Globus pallidus (tissue), 1 donor: ENCODE measurements at regions not wholly inside any gene's neighbourhood (a gene's known extent, or its start where the extent isn't known, plus 50 kb on each side); places are given as distances from the start of the nearest gene placed in this dataset.

Experiments used
- DNase-seq: peaks from one replicate; pipeline ENCODE4 v3.0.0-alpha.2; 2015; ENCODE audit warnings: low spot score

DNA sequence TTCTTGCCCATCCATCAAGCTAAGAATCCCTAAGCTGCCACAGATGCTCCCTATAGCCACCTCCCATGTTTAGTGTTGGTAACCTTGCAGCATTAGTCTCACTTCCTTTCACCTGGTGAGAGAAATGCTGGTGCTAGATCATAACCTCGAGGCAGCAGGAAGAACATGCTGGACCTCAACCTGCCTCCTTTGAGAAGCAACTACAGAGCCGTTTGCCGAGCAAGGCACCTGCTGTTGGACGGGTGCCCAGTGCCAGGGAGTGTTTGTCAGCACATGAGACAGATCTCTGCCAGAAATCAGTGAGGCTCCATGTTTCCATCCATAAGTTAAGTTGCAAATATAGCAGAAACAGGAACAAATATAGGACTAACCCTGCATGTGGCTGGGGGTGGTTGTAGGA lies 955.7 kb downstream of the TUSC7 start:
- no peak for DNase-seq

GRCh38 chr3:117666325-117666724 lies 956.7 kb downstream of the TUSC7 start:
- no peak for DNase-seq

DNA sequence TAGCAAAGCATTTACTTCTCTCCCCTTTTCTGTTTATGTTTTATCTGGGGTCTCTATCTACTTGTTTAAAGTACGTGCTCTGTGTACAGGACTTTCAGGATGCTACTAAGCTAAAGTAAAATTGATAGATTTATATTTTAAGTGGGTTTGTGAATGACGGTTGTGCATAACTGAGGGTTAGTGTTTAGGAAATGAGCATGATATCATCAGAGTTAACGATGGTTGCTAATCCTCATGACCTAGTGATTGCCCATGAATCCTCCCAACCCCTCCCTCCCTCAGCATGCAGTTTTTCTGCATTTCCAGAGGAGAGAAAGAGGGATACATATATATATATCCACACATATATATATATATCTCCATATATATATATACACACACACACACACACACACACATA lies 957.2 kb downstream of the TUSC7 start:
- no peak for DNase-seq

DNA sequence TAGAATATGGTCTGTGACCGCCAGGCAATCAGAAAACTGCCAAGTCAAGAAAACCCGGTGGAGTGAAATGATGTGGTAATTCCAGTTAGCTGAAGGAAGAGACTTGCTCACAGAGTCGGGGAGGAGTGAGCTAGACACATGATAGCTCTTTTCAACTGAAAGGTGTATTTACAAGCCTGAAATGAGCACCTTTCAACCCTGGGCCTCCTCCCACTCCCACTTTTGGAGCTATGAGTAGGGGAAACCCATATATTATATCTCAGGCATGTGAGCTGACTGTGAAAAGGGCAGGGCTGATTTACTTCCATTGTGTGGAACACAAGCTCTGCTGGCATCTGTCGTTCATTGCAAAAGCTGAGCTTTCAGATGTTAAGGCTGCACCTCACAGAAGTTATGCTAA lies 960.2 kb downstream of the TUSC7 start:
- DNase-seq, result no peak

- no peak for DNase-seq
Observed at GRCh38 chr3:117671722-117672318, 962.2 kb downstream of the TUSC7 start.

DNA sequence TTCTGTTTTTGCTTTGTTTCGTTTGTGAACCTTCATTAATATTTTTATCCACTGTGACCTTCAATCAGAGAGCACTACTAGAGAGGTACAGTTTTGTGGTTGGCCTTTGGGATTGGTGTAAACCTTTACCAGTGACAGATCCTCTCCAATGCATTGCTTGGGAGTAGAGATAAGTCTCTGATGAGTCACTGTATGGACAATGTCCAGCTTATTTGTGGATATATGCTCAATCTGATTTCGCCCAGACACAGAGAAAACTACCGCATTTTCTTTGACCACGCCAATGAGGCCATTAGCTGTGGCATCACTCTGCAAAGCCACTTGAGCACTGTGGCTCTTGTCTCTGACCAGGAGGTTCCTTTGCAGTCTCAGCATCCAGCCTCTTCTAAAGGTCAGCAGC lies 964.7 kb downstream of the TUSC7 start:
- DNase-seq, result no peak

DNA sequence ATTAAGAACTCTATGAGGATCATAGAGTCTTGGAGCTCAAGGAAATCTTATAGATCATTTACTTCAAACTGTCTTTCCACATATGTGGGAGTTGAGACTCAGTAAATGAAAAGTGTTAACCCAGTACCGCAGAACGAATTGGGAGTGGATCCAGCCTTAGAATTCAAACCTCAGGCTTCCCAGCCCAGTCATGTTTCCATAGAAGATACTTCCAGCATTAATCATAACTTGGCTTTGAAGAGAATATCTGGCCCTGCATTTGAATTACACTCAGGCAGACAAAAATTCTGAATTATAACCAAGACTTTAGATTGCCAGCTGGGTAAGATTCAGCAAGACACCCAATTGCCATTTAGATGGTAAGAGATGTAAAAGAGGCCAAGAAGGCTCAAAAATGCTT lies 972.0 kb downstream of the TUSC7 start:
- no peak for DNase-seq

GRCh38 chr3:117687096-117687495 lies 977.5 kb downstream of the TUSC7 start:
- DNase-seq, result no peak

DNA sequence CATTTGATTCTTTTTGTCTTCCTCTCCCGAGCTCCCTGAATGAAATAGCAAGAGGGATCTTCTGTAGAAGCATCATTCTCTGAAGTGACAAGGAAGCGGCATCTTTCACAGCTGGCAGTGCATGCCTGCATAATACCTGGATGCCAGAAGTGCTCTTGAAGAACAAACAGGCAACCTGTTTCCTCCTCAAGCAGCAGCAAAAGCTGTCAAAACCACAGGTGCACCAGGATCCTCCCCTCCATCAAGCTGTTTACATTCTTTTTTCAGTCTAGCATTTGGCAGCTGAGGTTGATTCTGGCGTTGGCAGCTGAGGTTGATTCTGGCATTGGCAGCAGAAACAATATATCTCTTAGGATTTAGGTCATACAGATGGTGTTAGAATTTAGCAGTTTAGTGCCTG lies 979.0 kb downstream of the TUSC7 start:
- DNase-seq, result no peak

DNA sequence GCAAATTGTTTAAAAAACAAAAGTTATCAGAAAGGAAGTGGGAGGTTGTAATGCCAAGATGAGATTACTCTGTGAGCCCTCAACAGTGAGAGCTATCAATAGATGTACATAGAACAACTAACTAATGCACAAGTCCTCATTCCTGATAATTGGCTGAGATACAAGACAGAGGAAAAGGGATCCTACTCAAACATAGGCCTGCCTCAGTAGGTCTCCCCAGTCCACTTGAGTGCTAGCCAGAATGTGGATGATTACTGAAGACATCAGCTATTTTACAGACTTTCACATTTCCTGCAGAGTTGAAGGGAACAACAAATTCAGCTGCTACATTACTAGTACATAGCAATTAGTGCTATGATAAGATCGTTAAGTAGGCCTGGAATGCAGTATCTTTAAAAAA lies 981.9 kb downstream of the TUSC7 start:
- no peak for DNase-seq

DNA sequence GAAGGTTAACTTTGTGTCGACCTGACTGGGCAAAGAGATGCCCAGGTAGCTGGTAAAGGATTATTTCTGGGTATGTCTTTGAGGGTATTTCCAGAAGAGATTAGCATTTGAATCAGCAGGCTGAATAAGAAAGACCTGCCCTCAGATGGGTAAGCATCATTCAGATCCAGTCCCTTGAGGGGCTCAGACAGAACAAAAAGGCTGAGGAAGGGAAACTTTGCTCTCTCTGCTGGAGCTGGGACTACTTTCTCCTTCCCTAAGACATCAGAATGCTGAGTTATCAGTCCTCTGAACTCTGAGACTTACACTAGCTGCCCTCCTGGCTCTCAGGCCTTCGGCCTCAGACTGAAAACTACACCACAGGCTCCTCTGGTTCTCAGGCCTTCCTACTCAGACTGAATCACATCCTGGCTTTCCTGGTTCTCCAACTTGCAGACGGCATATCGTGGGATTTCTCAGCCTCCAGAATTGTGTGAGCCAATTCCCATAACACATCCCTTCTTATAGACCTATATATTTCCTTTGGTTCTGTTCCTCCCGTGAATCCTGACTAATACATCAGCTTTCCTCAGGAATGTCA lies 982.9 kb downstream of the TUSC7 start:
- no peak for DNase-seq

DNA sequence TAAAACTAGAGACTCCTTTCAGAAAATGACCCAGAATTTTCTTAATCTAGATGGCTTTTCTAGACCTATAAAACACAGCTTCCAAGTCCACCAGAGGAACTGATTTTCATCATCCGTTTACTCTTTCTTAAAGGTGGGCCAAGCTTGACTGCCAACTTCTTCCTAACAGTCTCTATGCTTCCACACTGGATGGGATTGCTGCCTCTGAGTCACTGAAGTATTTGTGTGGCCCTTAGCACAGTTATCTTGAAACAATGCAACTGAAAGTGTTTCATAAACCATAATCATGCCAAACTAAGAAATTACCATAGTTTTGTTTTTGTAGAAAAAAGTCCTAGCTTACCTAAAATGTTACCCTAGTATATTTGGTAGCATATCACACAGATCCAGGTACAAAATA lies 985.7 kb downstream of the TUSC7 start:
- no peak for DNase-seq

GRCh38 chr3:117695871-117696645 lies 986.5 kb downstream of the TUSC7 start:
- no peak for DNase-seq

DNA sequence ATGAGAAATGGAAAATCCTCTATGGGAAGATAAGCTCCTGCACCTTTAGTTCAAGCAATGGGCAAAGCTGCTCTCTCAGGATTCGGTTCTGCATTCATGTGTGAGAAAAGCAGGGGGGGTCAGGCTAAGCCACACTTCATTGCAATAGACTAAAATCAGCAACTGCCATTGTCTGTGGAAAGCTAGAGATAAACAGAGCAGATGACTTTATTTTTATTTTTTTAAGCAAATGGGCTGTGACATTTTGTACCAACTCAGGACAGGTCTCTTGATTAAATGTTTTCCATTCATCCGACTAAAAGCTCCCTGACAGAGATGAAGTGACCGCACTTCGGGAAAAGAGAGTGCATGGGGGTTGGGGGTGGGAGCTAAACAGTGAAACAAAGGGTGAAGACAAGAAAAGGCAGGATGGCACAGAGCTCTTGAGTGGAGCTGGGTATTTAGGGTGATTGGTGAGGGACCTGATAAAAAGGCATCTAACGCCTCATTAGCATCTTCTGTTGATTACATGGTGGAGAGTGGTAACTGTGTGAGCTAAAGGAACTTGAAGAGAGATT lies 987.4 kb downstream of the TUSC7 start:
- no peak for DNase-seq

GRCh38 chr3:117699058-117699457 lies 989.5 kb downstream of the TUSC7 start:
- no peak for DNase-seq

DNA sequence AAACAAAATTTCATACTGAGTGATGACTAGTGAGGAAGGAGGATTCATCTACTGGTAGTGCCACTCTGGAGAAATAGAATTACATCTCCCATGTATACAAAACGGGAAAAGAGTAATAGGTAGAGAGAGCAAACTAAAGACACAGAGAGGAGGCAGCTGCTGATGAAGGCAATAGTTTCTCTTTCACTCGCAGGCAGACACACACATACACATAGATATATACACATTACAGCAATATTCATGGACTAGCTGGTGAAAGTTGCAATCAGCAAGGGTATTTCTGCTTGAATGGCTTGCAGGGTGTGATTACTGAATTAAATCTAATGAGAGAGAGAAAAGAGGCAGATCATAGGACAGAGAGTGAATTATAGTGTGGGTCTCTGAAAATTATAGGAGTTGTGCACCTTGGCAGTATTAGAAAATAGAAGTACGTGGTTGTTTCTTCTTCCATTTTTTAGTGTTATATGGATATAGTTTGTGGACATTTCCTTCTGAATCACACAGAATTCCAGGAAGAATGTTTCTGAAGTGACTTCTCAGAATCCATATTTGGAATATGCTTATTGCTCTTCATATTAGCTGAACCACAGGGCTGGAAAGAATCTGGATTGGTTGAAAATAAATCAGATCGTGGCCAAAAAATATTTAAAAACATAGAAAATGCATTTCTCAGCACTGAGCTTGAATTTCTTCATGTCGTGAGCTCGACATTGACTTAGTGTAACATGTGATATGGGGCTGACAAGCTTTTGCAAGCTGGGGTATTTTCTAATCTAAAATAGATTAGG lies 991.2 kb downstream of the TUSC7 start:
- DNase-seq, result no peak

DNA sequence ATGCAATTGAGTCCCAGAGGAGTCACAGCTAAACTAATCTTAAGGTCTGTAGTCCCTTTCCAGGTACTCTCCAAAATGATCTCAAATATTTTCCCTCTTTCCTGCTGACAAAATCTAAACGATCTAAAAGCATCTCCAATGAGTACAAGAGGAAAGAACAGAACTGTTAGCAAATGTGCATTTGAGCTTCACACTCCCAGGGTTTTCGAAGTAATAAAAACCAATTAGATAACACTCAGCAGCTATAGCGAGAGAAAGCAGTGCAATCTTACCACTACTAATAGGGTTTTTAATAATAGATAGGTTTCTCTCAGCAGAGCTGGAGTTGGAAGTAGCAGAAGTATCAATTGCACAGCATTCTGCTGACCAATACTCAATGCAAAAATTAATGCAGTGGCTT lies 995.4 kb downstream of the TUSC7 start:
- no peak for DNase-seq

- no peak for DNase-seq
Observed at GRCh38 chr3:117706037-117706436, 996.5 kb downstream of the TUSC7 start.

DNA sequence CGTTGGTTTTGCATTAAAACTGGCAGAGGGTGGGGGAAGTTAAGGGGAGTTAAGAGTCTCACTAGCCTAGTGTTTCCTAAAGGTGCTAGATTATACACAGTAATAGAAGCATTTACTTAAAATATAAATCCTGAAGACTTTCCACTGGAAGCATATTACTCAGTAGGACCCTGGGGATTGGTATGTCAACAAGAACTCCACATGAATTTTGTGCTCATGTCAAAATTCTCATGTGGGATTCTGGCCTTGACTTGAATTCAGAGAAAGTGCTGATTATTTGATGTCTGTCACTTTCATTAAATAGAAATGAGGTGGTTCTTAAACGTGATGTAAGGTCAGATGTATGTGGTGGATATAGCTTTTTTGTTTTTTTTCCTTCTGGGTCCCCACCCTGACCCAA lies 997.2 kb downstream of the TUSC7 start:
- DNase-seq, result no peak

DNA sequence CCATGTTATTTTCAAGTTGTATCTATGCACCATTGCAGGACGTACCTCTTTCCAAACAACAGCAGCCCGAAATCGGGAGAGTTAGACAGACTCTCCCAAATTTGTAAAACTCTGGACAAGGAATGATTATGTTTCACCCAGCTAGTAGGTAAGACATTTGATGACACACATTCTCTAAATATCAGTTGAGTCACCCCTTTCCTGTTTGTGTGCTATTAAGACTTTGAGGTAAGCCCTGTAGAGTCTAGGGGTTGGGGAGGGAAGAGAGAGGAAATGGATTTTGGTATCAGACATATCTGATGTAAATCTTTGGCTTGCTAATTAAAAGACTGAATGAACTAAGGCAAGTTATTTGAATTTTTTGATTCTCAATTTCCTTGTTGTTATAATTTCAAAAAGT lies 999.0 kb downstream of the TUSC7 start:
- no peak for DNase-seq

DNA sequence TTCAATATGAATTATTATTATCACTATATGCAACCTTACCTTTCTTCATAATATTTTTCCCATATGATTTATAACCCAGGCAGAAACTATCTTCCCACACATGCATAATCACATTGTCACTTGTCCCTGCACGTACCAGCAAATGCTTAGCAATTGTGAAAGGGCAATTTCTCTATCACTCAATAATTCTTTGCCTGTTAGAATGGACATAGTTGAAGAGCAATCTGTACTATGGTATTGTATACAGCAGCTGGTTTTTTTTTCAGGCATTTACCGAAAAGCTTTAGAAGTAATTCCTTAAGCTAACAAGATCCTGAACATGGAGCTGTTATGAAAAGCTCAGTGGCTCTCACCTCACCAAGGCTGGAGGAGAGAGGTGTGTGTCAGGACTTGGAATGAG lies 999.5 kb downstream of the TUSC7 start:
- no peak for DNase-seq

DNA sequence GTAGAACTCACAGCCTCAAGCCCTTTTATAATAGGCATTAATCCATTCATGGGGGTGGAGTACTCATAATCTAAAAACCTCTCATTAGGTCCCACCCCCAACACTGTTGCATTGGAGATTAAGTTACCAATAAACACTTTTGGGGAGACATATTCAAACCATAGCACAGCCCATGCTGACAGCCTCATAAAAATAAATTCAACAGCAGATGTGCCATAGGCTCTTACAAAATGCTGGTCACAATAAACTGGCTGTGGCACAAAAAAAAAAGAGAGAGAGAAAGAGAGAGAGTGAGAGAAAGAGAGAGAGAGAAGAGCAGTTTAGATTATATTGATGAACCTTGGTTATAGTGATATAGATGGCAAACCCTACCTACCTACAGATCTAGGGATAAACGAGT lies 1000.9 kb downstream of the TUSC7 start:
- no peak for DNase-seq
